ENCODE measurements at regions not wholly inside any gene's neighbourhood (a gene's known extent, or its start where the extent isn't known, plus 50 kb on each side); places are given as distances from the start of the nearest gene placed in this dataset.
"Not testable (repeated sequence)": the region's sequence is repeated elsewhere in the genome, so short reads cannot be mapped to it uniquely, and the experiment has no call there.

DNA sequence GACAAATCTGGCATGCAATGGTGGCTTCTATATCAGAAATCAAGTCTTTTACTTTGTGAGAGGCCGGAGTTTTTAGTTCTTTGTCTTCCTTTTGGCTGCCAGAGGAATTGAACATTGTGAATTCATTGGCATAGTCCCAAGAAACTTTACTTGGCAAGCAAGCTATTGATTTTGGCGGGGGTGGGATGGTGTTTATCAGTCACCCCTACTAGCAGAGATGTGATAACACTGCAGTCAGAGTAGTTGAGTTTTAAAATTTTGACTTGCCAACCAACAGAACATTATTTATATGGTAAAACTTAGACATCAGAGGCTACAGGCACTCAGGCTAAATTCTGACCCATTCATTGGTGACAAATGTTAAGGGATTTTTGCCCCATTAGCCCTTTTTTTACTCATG lies 129.7 kb downstream of the FAM72C start:
- DNase-seq (ENCODE audit: low read depth, low spot score): not testable (repeated sequence)

DNA sequence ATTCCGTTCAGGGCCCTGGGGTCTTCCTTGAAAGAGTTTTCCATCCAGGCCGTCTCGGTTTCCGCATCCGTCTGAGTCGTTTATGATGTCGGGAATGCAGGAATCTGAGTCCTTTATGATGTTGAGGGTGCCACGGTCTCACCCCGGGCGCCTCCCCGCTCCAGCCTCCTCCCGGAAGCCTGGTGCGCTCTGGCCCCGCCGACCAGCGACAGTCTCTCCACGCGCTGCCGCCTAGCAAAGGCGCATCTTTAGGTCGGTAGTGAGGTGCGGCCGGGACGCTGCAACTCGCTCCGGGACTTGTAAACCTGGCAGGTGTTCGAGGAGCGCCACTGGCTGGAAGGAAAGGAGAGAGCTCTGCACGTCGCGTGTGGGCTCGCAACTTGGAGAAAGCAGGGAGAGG lies 132.6 kb downstream of the FAM72C start:
- DNase-seq (ENCODE audit: low read depth, low spot score): not testable (repeated sequence)

DNA sequence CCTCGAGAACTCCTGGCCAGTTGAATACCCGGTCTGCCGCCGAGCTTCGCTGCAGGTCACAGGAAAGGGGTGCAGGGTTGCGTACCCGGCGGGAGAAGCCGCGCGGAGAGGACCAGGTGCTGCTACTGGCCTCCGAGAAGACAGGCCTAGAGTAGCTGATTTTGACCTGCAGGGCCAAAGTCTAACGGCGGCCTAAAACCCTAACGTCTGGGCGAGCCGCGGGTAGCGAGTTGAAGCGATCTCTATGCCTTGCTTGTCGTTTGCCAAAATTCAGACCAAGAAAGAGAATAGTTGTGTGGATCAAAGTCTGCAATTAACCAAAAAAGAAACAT lies 133.2 kb downstream of the FAM72C start:
- not testable (repeated sequence) for DNase-seq (ENCODE audit: low read depth, low spot score)

DNA sequence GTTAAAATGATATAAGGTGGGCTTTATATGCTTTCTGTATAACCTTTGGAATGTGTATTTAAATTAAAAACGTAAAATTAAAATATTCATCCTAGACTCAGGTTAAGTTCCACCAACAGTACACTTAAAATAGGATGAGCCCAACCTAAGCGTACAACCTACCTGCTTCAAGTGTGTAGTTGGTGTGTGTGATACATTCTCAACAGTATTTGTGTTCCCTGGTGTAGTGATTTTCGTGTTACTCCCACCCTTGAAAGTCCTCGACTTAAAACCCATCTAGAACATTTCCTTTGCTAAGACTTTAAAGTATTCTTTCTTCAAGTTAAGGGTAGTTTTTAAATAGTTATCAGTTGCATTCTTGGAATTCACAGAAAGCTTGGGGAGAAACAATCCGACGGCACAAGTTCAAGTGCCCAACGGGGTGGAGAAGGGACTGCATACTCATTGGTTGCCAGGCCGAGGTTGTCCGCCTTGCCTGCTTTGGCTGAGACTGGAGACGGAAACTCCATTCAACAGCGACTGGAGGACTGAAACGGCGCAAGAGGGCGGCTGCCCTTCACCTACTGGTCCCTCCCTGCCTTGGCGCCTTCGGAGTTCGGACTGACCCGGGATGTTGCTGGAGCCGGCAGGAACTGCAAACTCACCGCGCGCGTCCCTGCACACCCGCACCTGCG lies 133.7 kb downstream of the FAM72C start:
- DNase-seq (ENCODE audit: low read depth, low spot score): not testable (repeated sequence)

DNA sequence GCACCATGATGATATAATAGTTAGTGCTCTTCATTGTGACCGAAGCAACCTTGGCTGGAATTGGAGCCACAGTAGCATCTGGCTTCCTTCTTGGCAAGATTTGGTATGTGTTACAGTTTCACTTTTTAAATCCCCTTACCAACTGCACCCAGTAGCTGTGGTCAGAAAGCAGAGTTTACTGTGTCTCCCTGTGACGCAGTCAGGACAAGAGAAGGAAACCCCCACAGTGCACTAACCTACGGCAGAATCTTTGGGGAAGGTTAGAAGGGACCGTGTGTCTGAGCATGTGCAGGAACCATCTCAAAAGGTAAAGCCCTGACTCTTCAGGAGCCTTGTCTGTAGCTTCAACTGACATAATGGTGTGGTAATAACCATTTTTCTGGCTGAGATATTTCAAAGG lies 138.4 kb downstream of the FAM72C start:
- DNase-seq (ENCODE audit: low read depth, low spot score): not testable (repeated sequence)

DNA sequence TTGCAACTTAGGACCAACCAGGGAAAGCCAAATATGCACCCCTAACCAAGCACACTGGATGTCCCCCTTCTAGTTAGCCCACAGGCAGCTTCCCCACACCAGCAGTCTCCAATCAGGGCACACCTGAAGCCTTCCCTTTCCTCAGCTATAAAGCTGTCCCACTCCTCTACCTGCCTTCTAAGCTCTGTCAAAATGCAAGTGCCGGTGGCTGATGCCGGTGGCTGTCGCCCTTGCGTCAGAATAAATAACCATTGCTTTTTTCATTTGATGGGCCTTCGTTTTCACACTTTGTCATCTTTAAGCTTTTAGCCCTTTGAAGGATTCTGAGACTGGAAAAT lies 139.4 kb downstream of the FAM72C start:
- DNase-seq (ENCODE audit: low read depth, low spot score): not testable (repeated sequence)

DNA sequence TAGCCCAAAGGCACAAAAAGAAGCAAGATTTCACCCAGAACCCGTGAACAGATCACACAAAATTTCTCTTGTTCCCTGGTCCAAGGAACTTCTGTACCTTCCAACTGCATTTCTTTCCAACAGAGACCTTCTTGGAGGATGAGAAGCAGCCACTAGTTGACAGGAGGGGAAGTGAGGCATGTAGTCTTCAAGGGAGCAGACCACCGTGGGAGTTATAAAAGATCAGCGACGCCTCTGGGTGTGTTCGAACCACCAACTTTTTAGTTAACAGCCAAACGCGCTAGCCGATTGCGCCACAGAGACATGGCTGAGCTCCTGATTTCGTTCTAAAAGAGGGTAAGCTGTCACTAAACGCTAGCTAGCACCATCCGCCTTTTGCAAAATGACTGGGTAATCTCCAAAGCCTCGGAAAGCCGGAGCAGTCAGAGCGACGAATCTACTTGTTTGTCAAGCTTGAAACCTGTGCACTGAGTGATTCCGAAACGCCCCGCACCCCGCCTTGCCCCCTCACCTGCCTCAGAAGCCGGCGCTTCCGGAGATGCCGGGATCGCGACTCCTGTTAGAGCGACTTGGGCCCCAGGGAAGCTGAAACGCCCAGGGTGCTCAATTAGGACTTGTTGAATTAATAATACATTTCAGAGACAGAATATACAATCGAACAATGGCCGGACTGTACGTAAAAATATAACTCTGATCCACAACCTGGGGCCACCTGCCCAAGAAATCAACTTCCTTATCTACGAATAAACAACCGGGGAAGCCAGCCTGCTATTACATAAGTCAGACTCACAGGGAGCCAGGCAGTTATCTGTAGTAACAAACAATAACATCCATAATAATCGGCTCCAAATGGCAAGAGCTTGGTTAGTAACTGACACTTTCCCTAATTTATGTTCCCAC lies 140.1 kb downstream of the FAM72C start:
- not testable (repeated sequence) for DNase-seq (ENCODE audit: low read depth, low spot score)

DNA sequence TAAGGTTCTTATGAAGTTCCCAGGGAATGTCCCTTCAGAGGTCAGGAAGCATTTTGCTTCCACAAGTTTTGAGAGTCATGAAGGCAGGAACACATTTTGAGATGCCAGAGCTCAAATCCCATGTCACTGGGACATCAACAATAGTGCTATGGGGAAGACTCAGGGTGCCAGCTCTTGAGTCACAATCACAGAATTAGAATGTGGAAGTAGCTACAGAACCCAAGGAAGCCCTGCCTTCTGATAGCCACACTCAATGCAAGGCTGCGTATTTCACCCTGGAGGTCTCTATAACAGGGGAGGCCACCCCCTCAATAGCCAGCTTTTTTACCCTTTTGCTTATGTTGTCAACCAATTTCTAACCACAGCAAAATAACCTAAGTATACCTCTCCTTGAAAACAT lies 145.6 kb downstream of the FAM72C start:
- DNase-seq (ENCODE audit: low read depth, low spot score): not testable (repeated sequence)

DNA sequence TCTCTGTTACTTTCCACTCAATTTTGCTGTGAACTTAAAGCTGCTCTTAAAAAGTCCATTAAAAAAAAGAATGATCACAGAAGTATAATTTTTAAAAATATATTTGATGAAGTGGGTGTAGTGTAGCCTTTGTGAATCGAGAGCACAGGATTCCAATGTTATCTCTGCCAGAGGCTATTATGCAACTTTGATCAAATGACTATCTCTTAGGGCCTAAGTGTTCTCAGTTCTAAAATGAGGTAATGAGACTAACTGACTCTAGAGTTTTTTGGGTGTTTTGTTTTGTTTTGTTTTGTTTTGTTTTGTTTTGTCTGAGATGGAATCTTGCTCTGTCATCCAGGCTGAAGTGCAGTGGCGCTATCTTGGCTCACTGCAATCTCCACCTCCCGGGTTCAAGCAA lies 147.5 kb downstream of the FAM72C start:
- DNase-seq (ENCODE audit: low read depth, low spot score): not testable (repeated sequence)

DNA sequence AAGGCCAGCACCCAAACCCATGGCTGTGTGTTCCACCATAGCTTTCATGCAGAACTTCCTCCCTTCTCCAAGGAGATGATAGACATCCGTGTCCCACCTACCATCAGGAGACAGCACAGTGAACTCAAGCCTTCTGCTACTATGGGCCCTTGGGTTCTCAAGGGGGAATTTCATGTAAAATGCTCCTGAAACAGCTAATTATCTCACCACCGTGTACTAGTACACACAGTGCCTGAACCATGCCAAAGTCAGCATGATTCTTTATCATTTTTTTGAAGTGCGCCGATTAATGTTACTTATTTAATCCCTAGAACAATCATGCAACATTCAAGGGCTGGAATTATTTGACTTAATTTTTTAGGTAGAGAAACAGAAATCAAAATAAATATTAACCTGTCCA lies 151.7 kb downstream of the FAM72C start:
- DNase-seq (ENCODE audit: low read depth, low spot score): not testable (repeated sequence)

DNA sequence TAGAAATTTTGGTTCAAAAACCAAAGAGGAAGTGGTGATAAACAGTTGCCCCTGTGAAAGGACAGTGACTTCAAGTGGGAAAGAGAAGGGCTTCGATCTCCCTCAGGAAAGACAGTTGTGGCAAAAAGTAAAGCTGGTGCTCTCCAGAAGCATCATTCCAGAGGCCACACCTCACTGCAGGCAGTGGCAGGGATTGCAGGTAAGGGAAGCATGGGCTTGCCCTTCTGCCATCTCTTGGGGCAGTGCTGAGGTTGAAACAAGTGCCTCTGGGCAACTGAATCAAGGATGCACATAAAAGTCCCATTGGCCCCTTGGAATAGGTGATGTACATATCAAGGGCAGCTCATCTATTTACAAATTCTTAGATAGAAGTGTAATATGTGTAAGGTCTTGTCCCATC lies 155.4 kb downstream of the FAM72C start:
- not testable (repeated sequence) for DNase-seq (ENCODE audit: low read depth, low spot score)

DNA sequence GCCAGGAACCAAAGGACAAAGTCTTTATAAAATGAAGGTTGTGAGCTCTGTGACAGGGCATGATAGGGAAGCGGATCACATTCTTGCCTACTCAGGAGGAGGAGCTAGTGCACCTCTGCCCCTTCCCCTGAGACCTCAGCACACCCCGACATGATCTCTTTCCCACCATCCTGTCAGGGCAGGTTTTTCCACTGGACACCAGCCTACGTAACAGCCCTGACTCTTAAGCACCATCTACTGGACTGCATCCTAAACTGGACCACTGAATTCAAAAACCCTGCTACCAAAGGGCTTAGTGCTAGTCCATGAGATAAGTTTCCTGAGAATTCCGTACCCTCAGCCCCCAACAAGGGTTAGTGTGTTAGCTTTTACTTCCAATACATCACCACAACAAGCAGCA lies 166.4 kb downstream of the FAM72C start:
- not testable (repeated sequence) for DNase-seq (ENCODE audit: low read depth, low spot score)

DNA sequence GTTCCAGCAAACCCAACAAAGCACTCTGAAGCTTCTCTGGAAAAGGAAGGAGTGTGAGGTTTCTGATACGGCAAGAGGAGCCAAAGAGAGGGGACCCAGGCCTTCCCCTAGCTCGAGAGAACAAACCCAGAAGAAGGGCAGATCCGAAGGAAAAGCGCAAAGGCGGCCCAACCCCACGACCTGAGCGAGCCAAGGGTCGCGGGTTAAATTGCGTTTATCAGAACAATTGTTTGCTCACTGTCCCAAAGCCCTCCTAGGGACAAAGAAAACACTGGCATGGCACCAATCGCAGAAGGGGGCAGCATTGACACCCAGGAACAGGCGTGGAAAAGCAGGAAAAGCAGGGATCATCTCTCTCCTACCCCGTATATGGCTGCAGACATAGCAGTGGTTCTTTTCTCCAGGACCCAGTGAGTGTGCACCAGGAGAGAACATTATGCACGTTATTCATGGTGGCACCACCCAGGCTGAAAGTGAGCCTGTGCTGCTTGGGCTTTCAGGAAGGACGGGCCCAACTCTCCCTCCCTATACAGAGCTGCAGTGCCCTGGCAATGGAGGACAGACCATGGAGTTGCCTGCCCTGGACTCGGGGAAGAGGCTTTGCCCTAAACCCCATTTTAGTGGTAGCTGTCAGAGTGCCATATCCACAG lies 167.0 kb downstream of the FAM72C start:
- DNase-seq (ENCODE audit: low read depth, low spot score): not testable (repeated sequence)

DNA sequence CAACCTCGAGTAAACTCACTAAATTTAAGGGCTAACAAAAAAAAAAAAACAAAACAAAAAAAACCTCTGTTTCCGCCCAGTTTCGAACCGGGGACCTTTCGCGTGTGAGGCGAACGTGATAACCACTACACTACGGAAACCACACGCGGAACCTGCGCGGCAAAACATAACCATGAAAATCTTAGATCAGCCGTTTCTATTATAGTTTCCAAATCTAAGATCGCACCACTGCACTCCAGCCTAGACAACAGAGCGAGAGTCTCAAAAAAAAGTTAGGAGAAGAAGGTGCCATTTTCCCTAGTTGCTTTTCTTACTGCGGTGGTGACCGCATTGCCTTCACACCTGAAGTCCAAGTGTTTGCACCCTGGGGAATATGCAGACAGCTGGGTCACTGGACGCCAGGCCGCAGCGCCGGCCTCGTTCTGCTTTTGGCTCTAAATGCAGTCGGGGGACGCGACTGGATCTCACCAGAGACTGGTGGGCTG lies 167.8 kb downstream of the FAM72C start:
- peak; percentile 51 for DNase-seq (ENCODE audit: low read depth, low spot score)

DNA sequence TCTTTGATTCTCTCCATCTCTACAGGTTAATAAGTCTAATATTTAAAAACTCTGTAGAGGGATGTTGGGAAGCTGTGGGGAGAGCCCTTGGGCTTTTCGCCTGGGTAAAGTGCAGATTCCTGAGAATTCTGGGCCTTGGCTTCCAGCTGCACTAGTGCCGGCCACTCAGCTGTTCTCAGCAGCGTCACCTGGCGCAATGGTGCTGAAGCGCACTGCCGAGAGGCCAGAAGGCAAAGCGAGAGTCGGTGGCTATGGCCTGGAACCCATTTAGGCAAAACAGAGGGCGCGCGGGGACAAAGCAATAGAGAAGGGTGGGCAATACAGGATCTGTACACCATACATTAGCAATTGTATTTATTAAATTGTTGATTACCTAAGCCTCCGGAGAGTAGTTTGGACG lies 168.7 kb downstream of the FAM72C start:
- not testable (repeated sequence) for DNase-seq (ENCODE audit: low read depth, low spot score)

DNA sequence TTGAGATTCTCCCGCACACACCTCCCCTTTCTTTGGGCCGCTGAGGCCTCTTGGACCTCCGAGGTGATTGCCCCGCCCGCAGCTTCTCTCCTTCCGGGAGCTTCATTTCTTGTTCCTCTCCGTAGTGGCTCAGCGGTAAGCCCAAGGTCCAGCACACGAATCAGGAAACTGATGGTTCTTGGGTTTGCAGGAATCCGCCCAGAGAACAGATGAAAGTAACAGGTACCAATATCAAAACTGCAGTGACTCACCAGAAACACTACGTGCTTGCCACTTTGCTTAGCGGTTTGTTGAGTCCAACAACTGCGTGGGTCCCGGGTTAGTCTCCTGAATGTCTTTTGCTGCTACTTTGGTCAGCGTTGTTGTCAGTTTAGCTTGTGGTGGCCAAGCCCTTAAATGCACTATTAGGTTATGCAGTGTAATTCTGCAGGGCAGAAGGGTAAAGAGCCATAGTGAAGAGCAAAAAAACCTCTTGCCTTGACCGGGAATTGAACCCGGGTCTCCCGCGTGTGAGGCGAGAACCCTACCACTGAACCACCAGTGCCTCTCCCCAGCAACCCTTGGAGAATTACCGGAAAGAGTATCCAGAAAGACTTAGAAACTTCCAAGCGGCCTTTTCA lies 172.1 kb downstream of the FAM72C start:
- DNase-seq (ENCODE audit: low read depth, low spot score): not testable (repeated sequence)

DNA sequence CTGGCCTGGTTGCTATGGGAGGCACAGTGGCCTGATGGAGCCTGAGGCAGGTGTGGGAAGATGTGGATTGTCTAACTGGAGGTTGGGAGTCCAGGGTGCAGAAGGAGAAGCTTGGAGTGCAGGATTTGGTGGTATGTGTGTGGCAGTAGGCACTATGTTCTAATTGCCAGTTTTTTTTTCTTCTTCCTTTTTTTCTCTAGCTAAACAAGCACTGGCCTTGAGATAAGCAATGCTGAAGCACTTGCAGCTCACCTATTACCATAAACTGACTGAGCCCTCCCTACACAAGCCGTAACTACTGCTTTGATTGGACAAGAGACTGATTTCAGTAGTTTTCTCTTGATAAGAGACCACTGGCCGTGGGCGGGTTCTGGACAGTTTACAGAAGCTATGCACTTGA lies 175.4 kb downstream of the FAM72C start:
- DNase-seq (ENCODE audit: low read depth, low spot score): not testable (repeated sequence)

DNA sequence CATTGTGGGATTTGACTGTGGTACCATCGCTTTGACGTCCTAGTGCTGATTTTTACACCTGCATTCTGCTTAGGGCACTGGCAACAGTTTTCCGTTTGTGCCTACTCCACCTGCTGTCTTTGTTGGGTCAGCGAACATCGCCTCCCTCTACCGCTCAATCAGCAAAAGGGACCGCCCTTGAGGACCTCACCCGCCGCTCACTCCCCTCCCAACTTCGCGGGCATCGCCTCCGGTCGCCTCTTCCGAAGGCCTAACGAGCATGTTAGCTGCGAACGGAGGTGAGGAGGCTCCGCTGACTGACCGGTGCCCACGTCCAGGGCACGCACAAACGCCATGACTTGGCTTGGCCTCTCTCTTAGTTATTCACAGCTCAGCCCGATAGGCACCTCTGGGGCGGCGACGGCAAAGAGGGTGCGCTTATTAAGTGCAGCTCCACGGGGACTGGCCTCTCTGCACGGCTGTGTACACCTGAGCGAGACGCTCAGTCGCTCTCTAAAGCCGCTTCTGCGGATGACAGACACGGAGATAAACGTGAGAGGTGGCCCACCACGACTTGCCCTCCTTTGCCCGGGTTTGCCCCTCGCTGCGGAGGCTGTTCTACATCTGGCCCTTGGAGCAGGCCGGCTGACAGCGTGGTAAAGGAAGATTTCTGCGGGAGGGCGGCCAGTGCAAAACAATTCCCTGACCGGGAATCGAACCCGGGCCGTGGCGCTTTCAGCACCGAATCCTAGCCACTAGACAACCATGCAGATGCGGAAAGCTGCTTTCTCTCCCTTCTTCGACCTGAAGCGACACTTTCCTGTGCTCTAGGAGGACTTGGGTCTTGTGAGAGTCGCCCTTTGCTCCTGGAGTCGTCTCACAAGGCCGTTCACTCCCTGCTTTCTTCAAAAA lies 179.5 kb downstream of the FAM72C start:
- DNase-seq (ENCODE audit: low read depth, low spot score): not testable (repeated sequence)

DNA sequence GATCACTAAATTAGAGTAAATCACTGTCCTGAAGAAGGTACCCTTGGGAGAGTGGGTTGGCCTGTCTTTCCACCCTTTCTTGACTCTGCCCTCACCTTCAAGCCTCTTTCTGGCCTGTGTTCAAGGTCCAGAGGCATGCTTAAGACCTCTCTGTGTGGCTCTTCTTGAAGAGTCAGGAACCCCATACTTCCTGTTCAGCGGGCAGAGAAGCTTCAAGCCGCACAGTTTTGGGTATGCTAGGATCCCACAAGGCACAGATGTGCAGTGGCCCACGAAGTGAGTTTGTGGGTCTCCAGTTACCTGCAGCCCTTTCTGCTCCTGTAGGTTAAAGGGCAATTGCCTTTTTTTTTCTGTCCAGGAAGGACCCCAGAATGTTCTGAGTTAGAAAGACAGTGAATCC lies 185.4 kb downstream of the FAM72C start:
- not testable (repeated sequence) for DNase-seq (ENCODE audit: low read depth, low spot score)

DNA sequence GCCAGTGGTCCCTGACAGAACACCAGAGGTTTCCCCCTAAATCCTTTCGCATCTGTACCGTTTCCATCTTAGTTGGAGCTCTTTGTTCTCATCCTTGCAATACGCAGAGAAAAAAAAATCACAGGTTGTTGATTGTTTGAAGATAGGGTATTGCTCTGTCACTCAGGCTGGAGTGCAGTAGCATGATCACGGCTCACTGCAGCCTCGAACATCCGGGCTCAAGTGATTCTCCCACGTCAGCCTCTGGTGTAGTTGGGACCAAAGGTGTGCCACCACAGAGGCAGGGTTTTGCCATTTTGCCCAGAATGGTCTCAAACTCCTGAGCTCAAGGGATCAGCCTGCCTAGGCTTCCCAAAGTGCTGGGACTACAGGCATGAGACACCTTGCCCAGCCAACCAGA lies 185.9 kb downstream of the FAM72C start:
- DNase-seq (ENCODE audit: low read depth, low spot score): not testable (repeated sequence)

All from astrocyte of the hippocampus (primary cell).